Caco-2 (cell line): ENCODE measurements at regions not wholly inside any gene's neighbourhood (a gene's known extent, or its start where the extent isn't known, plus 50 kb on each side); places are given as distances from the start of the nearest gene placed in this dataset.

Experiments
- BruUV-seq: library from RNA; stranded (reverse); fragments of 400-500 nt; replicated peaks from 2 replicates; lab custom pipeline; 2021; lab: Mats Ljungman, UMichigan
- CTCF ChIA-PET: fragments of 300-600 bp; sonication (Branson Sonifier 250); formaldehyde crosslinking; loops from one replicate; lab custom pipeline; 2022; ENCODE audit warnings: antibody characterized with exemption; lab: Charles Lee
- POLR2A ChIA-PET: fragments of 300-600 bp; sonication (Branson Sonifier 250); formaldehyde crosslinking; loops from one replicate; lab custom pipeline; 2022; ENCODE audit warnings: antibody characterized with exemption; lab: Charles Lee
- DNase-seq, 2 experiments: peaks; one replicate each; pipeline versions ENCODE4 v3.0.0 to v3.0.0-alpha.2; 2020 to 2022
- H3K27me3 ChIP-seq: replicated peaks from 2 replicates; pipeline ENCODE4 v1.6.0; 2011; ENCODE audit warnings: low read length; ENCODE audit not compliant: control insufficient read depth, insufficient read depth
- H3K36me3 ChIP-seq: 2 replicates; pipeline ENCODE4 v1.5.1; 2011; ENCODE audit warnings: low read length; ENCODE audit not compliant: control insufficient read depth, insufficient read depth
- H3K4me1 ChIP-seq: fragments of 250-450 bp; sonication (Bioruptor Pico); 2 replicates; pipeline ENCODE4 v1.5.1; 2020; ENCODE audit warnings: mild to moderate bottlenecking
- H3K4me3 ChIP-seq: 2 replicates; pipeline ENCODE4 v1.5.1; 2011; ENCODE audit warnings: low read depth, mild to moderate bottlenecking, control low read depth, low read length
- H3K9me3 ChIP-seq: fragments of 250-450 bp; sonication (Bioruptor Pico); 2 replicates; pipeline ENCODE4 v1.5.1; 2020; ENCODE audit warnings: mild to moderate bottlenecking, moderate library complexity
- H3K27ac Mint-ChIP-seq: one replicate; pipeline ENCODE4 v1.8.0; 2022; ENCODE audit warnings: mixed read lengths; ENCODE audit not compliant: unreplicated experiment
- H3K27me3 Mint-ChIP-seq: one replicate; pipeline ENCODE4 v1.8.0; 2022; ENCODE audit warnings: mixed read lengths; ENCODE audit not compliant: insufficient read depth, unreplicated experiment
- H3K36me3 Mint-ChIP-seq: one replicate; pipeline ENCODE4 v1.8.0; 2022; ENCODE audit warnings: mild to moderate bottlenecking, mixed read lengths; ENCODE audit not compliant: insufficient read depth, unreplicated experiment
- H3K4me1 Mint-ChIP-seq: one replicate; pipeline ENCODE4 v1.8.0; 2022; ENCODE audit warnings: low read depth, mixed read lengths; ENCODE audit not compliant: unreplicated experiment
- H3K4me3 Mint-ChIP-seq: one replicate; pipeline ENCODE4 v1.8.0; 2022; ENCODE audit warnings: mild to moderate bottlenecking, moderate library complexity, mixed read lengths; ENCODE audit not compliant: unreplicated experiment
- H3K9me3 Mint-ChIP-seq: one replicate; pipeline ENCODE4 v1.8.0; 2022; ENCODE audit warnings: mixed read lengths; ENCODE audit not compliant: unreplicated experiment
- intact Hi-C: fragments of 100-400 bp; cut with micrococcal nuclease; formaldehyde crosslinking; loops from one replicate; pipeline ENCODE4 v1.10.0; 2022; ENCODE audit not compliant: unreplicated experiment
- TF ChIP-seq, protein P1 (sequence below), 2 experiments: fragments of 200-600 bp in 1 of 2; IDR thresholded peaks; 1 replicate in 1 of 2; 2 replicates in 1 of 2; pipeline versions ENCODE4 v1.5.1 to v1.8.0; 2011 to 2022; ENCODE audit warnings: antibody characterized with exemption in 1 of 2, control low read depth in 1 of 2, inconsistent platforms in 1 of 2, low read depth in 1 of 2, low read length in 1 of 2, mild to moderate bottlenecking in 1 of 2, moderate library complexity in 1 of 2; ENCODE audit not compliant: insufficient read depth in 1 of 2, severe bottlenecking in 1 of 2, unreplicated experiment in 1 of 2

DNA sequence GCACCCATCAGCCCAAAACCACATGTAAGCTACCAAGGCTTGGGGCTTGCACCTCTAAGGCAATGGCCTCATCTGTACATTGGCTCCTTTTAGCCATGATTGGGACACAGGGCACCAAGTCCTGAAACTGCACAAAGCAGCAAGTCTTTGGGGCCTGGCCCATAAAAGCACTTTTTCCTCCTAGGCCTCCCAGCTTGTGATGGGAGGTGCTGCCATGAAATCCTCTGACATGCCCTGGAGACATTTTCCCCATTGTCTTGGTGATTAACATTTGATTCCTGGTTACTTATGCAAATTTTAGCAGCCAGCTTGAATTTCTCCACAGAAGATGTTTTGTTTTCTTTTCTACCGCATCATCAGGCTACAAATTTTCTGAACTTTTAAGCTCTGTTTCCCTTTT, 58.5 kb upstream of the PABPC4L start:
- Histone ChIP-seq H3K4me3 (no peak overlapping the region), H3K9me3 (no peaks in the 10 kb centered on the region; the same call in 1 of the 2 replicates), H3K4me1 (no peaks in the 10 kb centered on the region), H3K36me3 (no peaks in the 10 kb centered on the region), H3K27me3 (no peaks in the 10 kb centered on the region)
- no peaks in the 10 kb centered on the region for H3K36me3 Mint-ChIP-seq
- no peaks in the 10 kb centered on the region for H3K4me1 Mint-ChIP-seq
- no peak for DNase-seq
- ChIA-PET CTCF (no interaction called here), POLR2A (no interaction called here)
- BruUV-seq = no TSS peak
- no peak overlapping the region for H3K4me3 Mint-ChIP-seq
- no peaks in the 10 kb centered on the region for H3K9me3 Mint-ChIP-seq
- intact Hi-C loops = no loop called here
- H3K27ac Mint-ChIP-seq = no peak overlapping the region
- TF ChIP-seq, protein P1, sequence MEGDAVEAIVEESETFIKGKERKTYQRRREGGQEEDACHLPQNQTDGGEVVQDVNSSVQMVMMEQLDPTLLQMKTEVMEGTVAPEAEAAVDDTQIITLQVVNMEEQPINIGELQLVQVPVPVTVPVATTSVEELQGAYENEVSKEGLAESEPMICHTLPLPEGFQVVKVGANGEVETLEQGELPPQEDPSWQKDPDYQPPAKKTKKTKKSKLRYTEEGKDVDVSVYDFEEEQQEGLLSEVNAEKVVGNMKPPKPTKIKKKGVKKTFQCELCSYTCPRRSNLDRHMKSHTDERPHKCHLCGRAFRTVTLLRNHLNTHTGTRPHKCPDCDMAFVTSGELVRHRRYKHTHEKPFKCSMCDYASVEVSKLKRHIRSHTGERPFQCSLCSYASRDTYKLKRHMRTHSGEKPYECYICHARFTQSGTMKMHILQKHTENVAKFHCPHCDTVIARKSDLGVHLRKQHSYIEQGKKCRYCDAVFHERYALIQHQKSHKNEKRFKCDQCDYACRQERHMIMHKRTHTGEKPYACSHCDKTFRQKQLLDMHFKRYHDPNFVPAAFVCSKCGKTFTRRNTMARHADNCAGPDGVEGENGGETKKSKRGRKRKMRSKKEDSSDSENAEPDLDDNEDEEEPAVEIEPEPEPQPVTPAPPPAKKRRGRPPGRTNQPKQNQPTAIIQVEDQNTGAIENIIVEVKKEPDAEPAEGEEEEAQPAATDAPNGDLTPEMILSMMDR (IDR thresholded peaks at IDR 0.05; ENCODE audit: insufficient read depth in 1 of 2, low read depth in 1 of 2, low read length in 1 of 2, severe bottlenecking in 1 of 2, unreplicated experiment in 1 of 2) = no peak
- no peaks in the 10 kb centered on the region for H3K27me3 Mint-ChIP-seq
